Activated CD8-positive, alpha-beta T cell treated with anti-CD3 and anti-CD28 coated beads, Interleukin-2, amount 10 ng/mL, durations not matched to agents 7 days and 5 days (primary cell): ENCODE measurements at regions not wholly inside any gene's neighbourhood (a gene's known extent, or its start where the extent isn't known, plus 50 kb on each side); places are given as distances from the start of the nearest gene placed in this dataset.
"Not testable (repeated sequence)": the region's sequence is repeated elsewhere in the genome, so short reads cannot be mapped to it uniquely, and the experiment has no call there.

Source experiments
- ATAC-seq: fragments of 150-1000 bp; cut with Tn5 transposase; one replicate; pipeline ENCODE4 v1.10.0; 2021; ENCODE audit warnings: moderate library complexity
- CTCF ChIA-PET: fragments of 350-600 bp; sonication (Branson Sonifier 250); formaldehyde crosslinking; loops from one replicate; lab custom pipeline; 2021; ENCODE audit warnings: antibody characterized with exemption; lab: Charles Lee
- POLR2A ChIA-PET: fragments of 350-600 bp; sonication (Branson Sonifier 250); formaldehyde crosslinking; loops from one replicate; lab custom pipeline; 2021; ENCODE audit warnings: antibody characterized with exemption; lab: Charles Lee
- DNase-seq: peaks from one replicate; pipeline ENCODE4 v3.0.0-alpha.2; 2020
- H3K27ac Mint-ChIP-seq: one replicate; pipeline ENCODE4 v1.8.0; 2021; ENCODE audit warnings: mild to moderate bottlenecking, mixed read lengths
- H3K27me3 Mint-ChIP-seq: one replicate; pipeline ENCODE4 v1.8.0; 2021; ENCODE audit warnings: low read depth, mixed read lengths
- H3K36me3 Mint-ChIP-seq: one replicate; pipeline ENCODE4 v1.8.0; 2021; ENCODE audit warnings: low read depth, mixed read lengths
- H3K4me1 Mint-ChIP-seq: one replicate; pipeline ENCODE4 v1.8.0; 2021; ENCODE audit warnings: low read depth, mixed read lengths
- H3K4me3 Mint-ChIP-seq: one replicate; pipeline ENCODE4 v1.8.0; 2021; ENCODE audit warnings: mild to moderate bottlenecking, mixed read lengths
- H3K9me3 Mint-ChIP-seq: one replicate; pipeline ENCODE4 v1.8.0; 2022; ENCODE audit warnings: mixed read lengths; ENCODE audit not compliant: insufficient read depth

GRCh38 chr4:72205298-72205697 is 173.5 kb downstream of the NPFFR2 start:
- Mint-ChIP-seq H3K9me3 (no peaks in the 10 kb centered on the region), H3K4me3 (no peak overlapping the region), H3K27me3 (no peaks in the 10 kb centered on the region), H3K4me1 (no peaks in the 10 kb centered on the region), H3K27ac (no peak overlapping the region), H3K36me3 (no peaks in the 10 kb centered on the region)
- no peak for DNase-seq
- ATAC-seq = no peak
- CTCF ChIA-PET = no interaction called here
- POLR2A ChIA-PET = no interaction called here

GRCh38 chr4:72205831-72206230 is 174.0 kb downstream of the NPFFR2 start:
- POLR2A ChIA-PET = no interaction called here
- Mint-ChIP-seq H3K4me1 (no peaks in the 10 kb centered on the region), H3K27ac (no peak overlapping the region), H3K27me3 (no peaks in the 10 kb centered on the region), H3K36me3 (no peaks in the 10 kb centered on the region), H3K4me3 (no peak overlapping the region), H3K9me3 (no peaks in the 10 kb centered on the region)
- CTCF ChIA-PET = no interaction called here
- DNase-seq (no peak), ATAC-seq (no peak)

- ChIA-PET CTCF (no interaction called here), POLR2A (no interaction called here)
- H3K9me3 Mint-ChIP-seq = no peaks in the 10 kb centered on the region
Measured at GRCh38 chr4:72207196-72207595, 175.4 kb downstream of the NPFFR2 start.

GRCh38 chr4:72208421-72209075 is 176.7 kb downstream of the NPFFR2 start:
- no peaks in the 10 kb centered on the region for H3K36me3 Mint-ChIP-seq
- H3K9me3 Mint-ChIP-seq = no peaks in the 10 kb centered on the region
- DNase-seq = no peak
- H3K27me3 Mint-ChIP-seq = no peaks in the 10 kb centered on the region
- ATAC-seq = no peak
- H3K4me1 Mint-ChIP-seq = no peaks in the 10 kb centered on the region
- no peak overlapping the region for H3K4me3 Mint-ChIP-seq
- no peak overlapping the region for H3K27ac Mint-ChIP-seq
- CTCF ChIA-PET = no interaction called here
- POLR2A ChIA-PET = no interaction called here

More at GRCh38 chr4:72207196-72207595, 175.4 kb downstream of the NPFFR2 start:
- Mint-ChIP-seq H3K27me3 (no peaks in the 10 kb centered on the region), H3K4me1 (no peaks in the 10 kb centered on the region), H3K27ac (no peak overlapping the region), H3K36me3 (no peaks in the 10 kb centered on the region), H3K4me3 (no peak overlapping the region)
- DNase-seq = no peak
- no peak for ATAC-seq

GRCh38 chr4:72209600-72209999 is 177.8 kb downstream of the NPFFR2 start:
- H3K27me3 Mint-ChIP-seq = no peaks in the 10 kb centered on the region
- no peaks in the 10 kb centered on the region for H3K36me3 Mint-ChIP-seq
- no peaks in the 10 kb centered on the region for H3K4me1 Mint-ChIP-seq
- H3K27ac Mint-ChIP-seq = no peak overlapping the region
- ATAC-seq = no peak
- no peak overlapping the region for H3K4me3 Mint-ChIP-seq
- H3K9me3 Mint-ChIP-seq = peaks cover 4% of the 10 kb centered on the region
- POLR2A ChIA-PET = interaction anchor here (0.5 kb wide), 1 partner anchor 125 kb away, joined by 3 read pairs; no protein-coding TSS in a partner anchor
- CTCF ChIA-PET = no interaction called here
- no peak for DNase-seq

- ATAC-seq, H3K4me3 Mint-ChIP-seq, POLR2A ChIA-PET, H3K27me3 Mint-ChIP-seq, H3K4me1 Mint-ChIP-seq, H3K36me3 Mint-ChIP-seq, CTCF ChIA-PET, H3K27ac Mint-ChIP-seq, H3K9me3 Mint-ChIP-seq, DNase-seq: not testable (repeated sequence)
Measured at GRCh38 chr4:72213763-72214162, 182.0 kb downstream of the NPFFR2 start.

- Mint-ChIP-seq H3K4me1 (no peaks in the 10 kb centered on the region), H3K9me3 (peaks cover 4% of the 10 kb centered on the region), H3K27me3 (no peaks in the 10 kb centered on the region), H3K27ac (no peak overlapping the region), H3K36me3 (no peaks in the 10 kb centered on the region), H3K4me3 (no peak overlapping the region)
- DNase-seq = no peak
- POLR2A ChIA-PET = no interaction called here
- CTCF ChIA-PET = interaction anchor here (0.6 kb wide), 1 partner anchor 206 kb away, joined by 3 read pairs; no protein-coding TSS in a partner anchor
- ATAC-seq = no peak
Measured at GRCh38 chr4:72215198-72215597, 183.4 kb downstream of the NPFFR2 start.

GRCh38 chr4:72216539-72217277 is 184.9 kb downstream of the NPFFR2 start:
- no peaks in the 10 kb centered on the region for H3K4me1 Mint-ChIP-seq

GRCh38 chr4:72218953-72219352 is 187.2 kb downstream of the NPFFR2 start:
- DNase-seq = no peak
- Mint-ChIP-seq H3K27me3 (no peaks in the 10 kb centered on the region), H3K9me3 (peaks cover 4% of the 10 kb centered on the region), H3K36me3 (no peaks in the 10 kb centered on the region), H3K4me1 (no peaks in the 10 kb centered on the region), H3K4me3 (no peak overlapping the region), H3K27ac (no peak overlapping the region)
- CTCF ChIA-PET = no interaction called here
- ATAC-seq = no peak
- POLR2A ChIA-PET = no interaction called here

More at GRCh38 chr4:72216539-72217277, 184.9 kb downstream of the NPFFR2 start:
- no peak for ATAC-seq
- ChIA-PET CTCF (no interaction called here), POLR2A (no interaction called here)
- Mint-ChIP-seq H3K4me3 (no peak overlapping the region), H3K27me3 (no peaks in the 10 kb centered on the region), H3K9me3 (peaks cover 4% of the 10 kb centered on the region), H3K27ac (no peak overlapping the region), H3K36me3 (no peaks in the 10 kb centered on the region)
- no peak for DNase-seq
